ENCODE measurements at regions not wholly inside any gene's neighbourhood (a gene's known extent, or its start where the extent isn't known, plus 50 kb on each side); places are given as distances from the start of the nearest gene placed in this dataset.

- no peak for DNase-seq (ENCODE audit: low read depth in 2 of 2)
- no peak overlapping the region for H3K4me3 ChIP-seq (replicated peaks in 1 of 2; ENCODE audit: low read depth in 2 of 2, low read length in 2 of 2)
- TF ChIP-seq CTCF (IDR thresholded peaks at IDR 0.05; ENCODE audit: low read depth, low read length) = no peak
Observed at GRCh38 chr2:12096788-12097449, 350.5 kb downstream of the LPIN1 start.

- DNase-seq (ENCODE audit: low read depth in 2 of 2) = no peak
- no peak for TF ChIP-seq CTCF (IDR thresholded peaks at IDR 0.05; ENCODE audit: low read depth, low read length)
- H3K4me3 ChIP-seq (replicated peaks in 1 of 2; ENCODE audit: low read depth in 2 of 2, low read length in 2 of 2) = no peak overlapping the region
Observed at GRCh38 chr2:12097859-12098258, 351.4 kb downstream of the LPIN1 start.

GRCh38 chr2:12099374-12099773 is 352.9 kb downstream of the LPIN1 start:
- no peak for TF ChIP-seq CTCF (IDR thresholded peaks at IDR 0.05; ENCODE audit: low read depth, low read length)
- no peak overlapping the region for H3K4me3 ChIP-seq (replicated peaks in 1 of 2; ENCODE audit: low read depth in 2 of 2, low read length in 2 of 2)
- no peak for DNase-seq (ENCODE audit: low read depth in 2 of 2)

GRCh38 chr2:12102679-12103078 is 356.2 kb downstream of the LPIN1 start:
- no peak for TF ChIP-seq CTCF (IDR thresholded peaks at IDR 0.05; ENCODE audit: low read depth, low read length)
- no peak overlapping the region for H3K4me3 ChIP-seq (replicated peaks in 1 of 2; ENCODE audit: low read depth in 2 of 2, low read length in 2 of 2)
- no peak for DNase-seq (ENCODE audit: low read depth in 2 of 2)

- TF ChIP-seq CTCF (IDR thresholded peaks at IDR 0.05; ENCODE audit: low read depth, low read length) = no peak
- no peak overlapping the region for H3K4me3 ChIP-seq (replicated peaks in 1 of 2; ENCODE audit: low read depth in 2 of 2, low read length in 2 of 2)
- no peak for DNase-seq (ENCODE audit: low read depth in 2 of 2)
Observed at GRCh38 chr2:12105180-12105579, 358.7 kb downstream of the LPIN1 start.

- TF ChIP-seq CTCF (IDR thresholded peaks at IDR 0.05; ENCODE audit: low read depth, low read length) = no peak
- DNase-seq (ENCODE audit: low read depth in 2 of 2) = peak; percentile 97 to 100
- no peak overlapping the region for H3K4me3 ChIP-seq (replicated peaks in 1 of 2; ENCODE audit: low read depth in 2 of 2, low read length in 2 of 2)
Observed at GRCh38 chr2:12106440-12107080, 360.1 kb downstream of the LPIN1 start.

Data from cardiac fibroblast (primary cell).